Fibroblast of lung (primary cell): ENCODE measurements at regions not wholly inside any gene's neighbourhood (a gene's known extent, or its start where the extent isn't known, plus 50 kb on each side); places are given as distances from the start of the nearest gene placed in this dataset.

Experiments
- DNase-seq, 2 donors: peaks; one replicate each; pipeline versions ENCODE4 v3.0.0 to v3.0.0-alpha.2; 2010; ENCODE audit warnings: low read depth in 2 of 2
- H2AFZ ChIP-seq: 2 replicates; pipeline ENCODE4 v1.5.1; 2012; ENCODE audit warnings: low read length, control low read depth, inconsistent platforms
- H3K27ac ChIP-seq: 2 replicates; pipeline ENCODE4 v1.5.1; 2011; ENCODE audit warnings: low read length, control low read depth; ENCODE audit not compliant: insufficient read depth
- H3K27me3 ChIP-seq: 2 replicates; pipeline ENCODE4 v1.5.1; 2011; ENCODE audit warnings: mild to moderate bottlenecking, low read length; ENCODE audit not compliant: control insufficient read depth, insufficient read depth
- H3K36me3 ChIP-seq: 2 replicates; pipeline ENCODE4 v1.5.1; 2011; ENCODE audit warnings: low read length; ENCODE audit not compliant: control insufficient read depth, insufficient read depth
- H3K4me1 ChIP-seq: 2 replicates; pipeline ENCODE4 v1.5.1; 2011; ENCODE audit warnings: low read length; ENCODE audit not compliant: control insufficient read depth, insufficient read depth; ENCODE audit errors: extremely low read depth
- H3K4me2 ChIP-seq: 2 replicates; pipeline ENCODE4 v1.5.1; 2011; ENCODE audit warnings: low read length, control low read depth; ENCODE audit not compliant: insufficient read depth; ENCODE audit errors: extremely low read depth
- H3K4me3 ChIP-seq, 4 experiments: fragments of 200-600 bp in 1 of 4; sonication (generic) in 1 of 4; replicated peaks in 1 of 4; 2 replicates each; pipeline ENCODE4 v1.5.1; 2011 to 2016; ENCODE audit warnings: low read length in 4 of 4, low read depth in 3 of 4, mild to moderate bottlenecking in 3 of 4, control low read depth in 2 of 4, inconsistent platforms in 1 of 4, mixed read lengths in 1 of 4; ENCODE audit not compliant: insufficient read depth in 1 of 4; ENCODE audit errors: control extremely low read depth in 1 of 4
- H3K79me2 ChIP-seq: 2 replicates; pipeline ENCODE4 v1.5.1; 2012; ENCODE audit warnings: mild to moderate bottlenecking, low read length, inconsistent platforms; ENCODE audit not compliant: control insufficient read depth, insufficient read depth
- H3K9ac ChIP-seq: 2 replicates; pipeline ENCODE4 v1.5.1; 2011; ENCODE audit warnings: mild to moderate bottlenecking, low read length, control low read depth; ENCODE audit not compliant: insufficient read depth
- H3K9me3 ChIP-seq: 2 replicates; pipeline ENCODE4 v1.5.1; 2012; ENCODE audit warnings: low read depth, low read length; ENCODE audit not compliant: control insufficient read depth, insufficient read depth
- H4K20me1 ChIP-seq: 2 replicates; pipeline ENCODE4 v1.5.1; 2011; ENCODE audit warnings: low read length; ENCODE audit not compliant: control insufficient read depth, insufficient read depth; ENCODE audit errors: extremely low read depth
- CTCF ChIP-seq, 2 donors: IDR thresholded peaks in 1 of 2; conservative IDR thresholded peaks in 1 of 2; 1 replicate in 1 of 2; 2 replicates in 1 of 2; pipeline ENCODE4 v1.5.1; 2011 to 2012; ENCODE audit warnings: low read length in 2 of 2, control low read depth in 1 of 2, inconsistent platforms in 1 of 2, low read depth in 1 of 2, mild to moderate bottlenecking in 1 of 2
- EZH2 ChIP-seq: IDR thresholded peaks from 2 replicates; pipeline ENCODE4 v1.5.1; 2012; ENCODE audit warnings: low read length, control low read depth, mild to moderate bottlenecking; ENCODE audit errors: missing control alignments

- Histone ChIP-seq H3K9ac (no peak overlapping the region), H3K27me3 (no peaks in the 10 kb centered on the region), H3K4me1 (no peaks in the 10 kb centered on the region), H3K4me2 (no peak overlapping the region), H3K36me3 (no peaks in the 10 kb centered on the region), H3K79me2 (no peaks in the 10 kb centered on the region), H3K27ac (no peak overlapping the region), H3K4me3 (no peak overlapping the region), H4K20me1 (no peaks in the 10 kb centered on the region), H2AFZ (no peak overlapping the region), H3K9me3 (no peaks in the 10 kb centered on the region)
- no peak for TF ChIP-seq CTCF (conservative IDR thresholded peaks at IDR 0.05 in 1 of 2, IDR thresholded peaks at IDR 0.05 in 1 of 2; ENCODE audit: low read depth in 1 of 2, low read length in 2 of 2)
- DNase-seq: no peak
Measured at GRCh38 chr2:116319001-116319400, 1495.5 kb upstream of the DDX18 start.

GRCh38 chr2:116319935-116320334, 1494.6 kb upstream of the DDX18 start:
- DNase-seq: no peak
- Histone ChIP-seq H3K4me1 (no peaks in the 10 kb centered on the region), H3K4me3 (no peak overlapping the region), H3K36me3 (no peaks in the 10 kb centered on the region), H3K27ac (no peak overlapping the region), H4K20me1 (no peaks in the 10 kb centered on the region), H2AFZ (no peak overlapping the region), H3K27me3 (no peaks in the 10 kb centered on the region), H3K79me2 (no peaks in the 10 kb centered on the region), H3K9ac (no peak overlapping the region), H3K9me3 (no peaks in the 10 kb centered on the region), H3K4me2 (no peak overlapping the region)
- no peak for TF ChIP-seq EZH2
- no peak for TF ChIP-seq CTCF (conservative IDR thresholded peaks at IDR 0.05 in 1 of 2, IDR thresholded peaks at IDR 0.05 in 1 of 2; ENCODE audit: low read depth in 1 of 2, low read length in 2 of 2)

- Histone ChIP-seq H3K9me3 (no peaks in the 10 kb centered on the region), H3K9ac (no peak overlapping the region), H2AFZ (no peak overlapping the region), H3K36me3 (no peaks in the 10 kb centered on the region), H3K27ac (no peak overlapping the region), H4K20me1 (no peaks in the 10 kb centered on the region), H3K4me3 (no peak overlapping the region), H3K4me2 (no peak overlapping the region), H3K79me2 (no peaks in the 10 kb centered on the region), H3K4me1 (no peaks in the 10 kb centered on the region), H3K27me3 (no peaks in the 10 kb centered on the region)
- TF ChIP-seq CTCF (conservative IDR thresholded peaks at IDR 0.05 in 1 of 2, IDR thresholded peaks at IDR 0.05 in 1 of 2; ENCODE audit: low read depth in 1 of 2, low read length in 2 of 2) (no peak), EZH2 (no peak)
- DNase-seq: no peak
Measured at GRCh38 chr2:116329280-116329679, 1485.2 kb upstream of the DDX18 start.
